BLaER1 treated with 17β-estradiol and CSF1 and Interleukin-3, amounts not matched to agents 10 nM and 100 nM (cell line): ENCODE measurements at regions not wholly inside any gene's neighbourhood (a gene's known extent, or its start where the extent isn't known, plus 50 kb on each side); places are given as distances from the start of the nearest gene placed in this dataset.

ENCODE experiments used
- H3K27ac ChIP-seq, 11 experiments: shearing (Covaris generic); formaldehyde crosslinking; 2 replicates each; pipeline ENCODE4 v1.8.1; 2022
- H3K27me3 ChIP-seq, 11 experiments: shearing (Covaris generic); formaldehyde crosslinking; 2 replicates each; pipeline ENCODE4 v1.8.1; 2022
- H3K36me3 ChIP-seq, 11 experiments: shearing (Covaris generic); formaldehyde crosslinking; 2 replicates each; pipeline ENCODE4 v1.8.1; 2022
- H3K4me1 ChIP-seq, 10 experiments: shearing (Covaris generic); formaldehyde crosslinking; 2 replicates each; pipeline ENCODE4 v1.8.1; 2022
- H3K4me2 ChIP-seq, 11 experiments: shearing (Covaris generic); formaldehyde crosslinking; 2 replicates each; pipeline ENCODE4 v1.8.1; 2022
- H3K4me3 ChIP-seq, 10 experiments: shearing (Covaris generic); formaldehyde crosslinking; 2 replicates each; pipeline ENCODE4 v1.8.1; 2022
- H3K9ac ChIP-seq, 11 experiments: shearing (Covaris generic); formaldehyde crosslinking; 2 replicates each; pipeline ENCODE4 v1.8.1; 2022
- H3K9me3 ChIP-seq, 11 experiments: shearing (Covaris generic); formaldehyde crosslinking; replicated peaks in 1 of 11; 2 replicates each; pipeline ENCODE4 v1.8.1; 2022
- H4K20me1 ChIP-seq, 11 experiments: shearing (Covaris generic); formaldehyde crosslinking; 2 replicates each; pipeline ENCODE4 v1.8.1; 2022
- Cebpa-rat ChIP-seq, 11 experiments: shearing (Covaris generic); IDR thresholded peaks; 2 replicates each; pipeline ENCODE4 v1.8.1; 2022

- H3K9ac ChIP-seq, result no peak overlapping the region
- H3K27ac ChIP-seq, result no peak overlapping the region
- peaks cover 0 to 13% (median 4%) of the 10 kb centered on the region in 10 experiments; a peak in 9 of 20 replicates for H3K4me1 ChIP-seq
- TF ChIP-seq Cebpa-rat (IDR thresholded peaks at IDR 0.05), result no peak
- H3K9me3 ChIP-seq, result peaks cover 0 to 4% (median 0%) of the 10 kb centered on the region in 11 experiments; a peak in 2 of 22 replicates
- no peak overlapping the region for H3K4me2 ChIP-seq
- no peaks in the 10 kb centered on the region for H3K36me3 ChIP-seq
- no peaks in the 10 kb centered on the region for H3K27me3 ChIP-seq
- H4K20me1 ChIP-seq, result no peaks in the 10 kb centered on the region
- H3K4me3 ChIP-seq, result no peak overlapping the region
Observed at GRCh38 chr6:156507106-156507505, 270.1 kb upstream of the ARID1B start.

- TF ChIP-seq Cebpa-rat (IDR thresholded peaks at IDR 0.05), result no peak
- Histone ChIP-seq H3K4me2 (no peak overlapping the region), H3K27ac (no peak overlapping the region), H3K9ac (no peak overlapping the region), H3K9me3 (peaks cover 0 to 17% (median 0%) of the 10 kb centered on the region in 11 experiments; a peak in 5 of 22 replicates), H3K4me1 (no peaks in the 10 kb centered on the region), H3K27me3 (no peaks in the 10 kb centered on the region), H3K4me3 (no peak overlapping the region), H4K20me1 (no peaks in the 10 kb centered on the region), H3K36me3 (no peaks in the 10 kb centered on the region)
Observed at GRCh38 chr6:156502969-156503504, 274.1 kb upstream of the ARID1B start.

- H3K27ac ChIP-seq, result no peak overlapping the region
- no peaks in the 10 kb centered on the region for H3K27me3 ChIP-seq
- H3K4me3 ChIP-seq, result no peak overlapping the region
- no peaks in the 10 kb centered on the region for H4K20me1 ChIP-seq
- H3K4me1 ChIP-seq, result no peaks in the 10 kb centered on the region
- no peak overlapping the region for H3K4me2 ChIP-seq
- H3K36me3 ChIP-seq, result no peaks in the 10 kb centered on the region
- no peak overlapping the region for H3K9ac ChIP-seq
- no peak for TF ChIP-seq Cebpa-rat (IDR thresholded peaks at IDR 0.05)
- peaks cover 0 to 21% (median 0%) of the 10 kb centered on the region in 11 experiments; a peak in 4 of 22 replicates for H3K9me3 ChIP-seq
Observed at GRCh38 chr6:156497618-156498017, 279.6 kb upstream of the ARID1B start.

GRCh38 chr6:156487877-156488276 is 289.3 kb upstream of the ARID1B start:
- Histone ChIP-seq H3K4me3 (no peak overlapping the region), H3K27ac (no peak overlapping the region), H3K9me3 (peaks cover 37 to 61% (median 49%) of the 10 kb centered on the region in 11 experiments), H3K27me3 (no peaks in the 10 kb centered on the region), H4K20me1 (no peaks in the 10 kb centered on the region), H3K36me3 (0 out of 22 replicates have a peak, but pooled peaks cover 0 to 3% (median 0%) of the 10 kb centered on the region in 11 experiments), H3K9ac (no peak overlapping the region), H3K4me1 (no peaks in the 10 kb centered on the region), H3K4me2 (no peak overlapping the region)
- TF ChIP-seq Cebpa-rat (IDR thresholded peaks at IDR 0.05), result no peak

GRCh38 chr6:156485150-156485549 is 292.0 kb upstream of the ARID1B start:
- no peak overlapping the region for H3K4me3 ChIP-seq
- H3K36me3 ChIP-seq, result 0 out of 22 replicates have a peak, but pooled peaks cover 0 to 3% (median 0%) of the 10 kb centered on the region in 11 experiments
- H3K27me3 ChIP-seq, result no peaks in the 10 kb centered on the region
- H3K9me3 ChIP-seq, result peaks cover 24 to 45% (median 35%) of the 10 kb centered on the region in 11 experiments
- H3K9ac ChIP-seq, result no peak overlapping the region
- no peaks in the 10 kb centered on the region for H4K20me1 ChIP-seq
- H3K4me2 ChIP-seq, result no peak overlapping the region
- no peak for TF ChIP-seq Cebpa-rat (IDR thresholded peaks at IDR 0.05)
- H3K4me1 ChIP-seq, result no peaks in the 10 kb centered on the region
- no peak overlapping the region for H3K27ac ChIP-seq

GRCh38 chr6:156474507-156475120 is 302.6 kb upstream of the ARID1B start:
- no peaks in the 10 kb centered on the region for H3K27me3 ChIP-seq
- H3K9me3 ChIP-seq, result peaks cover 0 to 8% (median 0%) of the 10 kb centered on the region in 11 experiments; a peak in 3 of 22 replicates
- no peaks in the 10 kb centered on the region for H3K36me3 ChIP-seq
- TF ChIP-seq Cebpa-rat (IDR thresholded peaks at IDR 0.05), result no peak
- H4K20me1 ChIP-seq, result no peaks in the 10 kb centered on the region
- H3K4me3 ChIP-seq, result no peak overlapping the region
- H3K4me2 ChIP-seq, result peak overlapping the region in 1 of 11 experiments; percentile 1; a peak in 1 of 22 replicates
- no peak overlapping the region for H3K9ac ChIP-seq
- H3K4me1 ChIP-seq, result peaks cover 0 to 6% (median 0%) of the 10 kb centered on the region in 10 experiments; a peak in 1 of 20 replicates
- no peak overlapping the region for H3K27ac ChIP-seq

GRCh38 chr6:156471000-156471399 is 306.2 kb upstream of the ARID1B start:
- H3K36me3 ChIP-seq, result no peaks in the 10 kb centered on the region
- H3K4me3 ChIP-seq, result no peak overlapping the region
- no peak overlapping the region for H3K4me2 ChIP-seq
- H3K27me3 ChIP-seq, result no peaks in the 10 kb centered on the region
- H3K9ac ChIP-seq, result no peak overlapping the region
- peaks cover 0 to 6% (median 0%) of the 10 kb centered on the region in 10 experiments; a peak in 1 of 20 replicates for H3K4me1 ChIP-seq
- no peaks in the 10 kb centered on the region for H4K20me1 ChIP-seq
- peaks cover 0 to 12% (median under 1%) of the 10 kb centered on the region in 11 experiments; a peak in 6 of 22 replicates for H3K9me3 ChIP-seq
- no peak overlapping the region for H3K27ac ChIP-seq
- TF ChIP-seq Cebpa-rat (IDR thresholded peaks at IDR 0.05), result no peak

- Histone ChIP-seq H3K36me3 (no peaks in the 10 kb centered on the region), H3K9me3 (peaks cover 0 to 17% (median 13%) of the 10 kb centered on the region in 11 experiments; a peak in 12 of 22 replicates), H3K4me2 (no peak overlapping the region), H3K4me1 (peaks cover 0 to 12% (median 7%) of the 10 kb centered on the region in 10 experiments; a peak in 12 of 20 replicates), H3K4me3 (no peak overlapping the region), H3K27ac (no peak overlapping the region), H3K27me3 (no peaks in the 10 kb centered on the region), H4K20me1 (no peaks in the 10 kb centered on the region), H3K9ac (no peak overlapping the region)
- no peak for TF ChIP-seq Cebpa-rat (IDR thresholded peaks at IDR 0.05)
Observed at GRCh38 chr6:156464100-156464878, 312.9 kb upstream of the ARID1B start.

- no peak overlapping the region for H3K9ac ChIP-seq
- no peak overlapping the region for H3K27ac ChIP-seq
- peaks cover 0 to 17% (median 13%) of the 10 kb centered on the region in 11 experiments; a peak in 12 of 22 replicates for H3K9me3 ChIP-seq
- no peak overlapping the region for H3K4me2 ChIP-seq
- H4K20me1 ChIP-seq, result no peaks in the 10 kb centered on the region
- peaks cover 0 to 13% (median 7%) of the 10 kb centered on the region in 10 experiments; a peak in 12 of 20 replicates for H3K4me1 ChIP-seq
- H3K36me3 ChIP-seq, result no peaks in the 10 kb centered on the region
- no peaks in the 10 kb centered on the region for H3K27me3 ChIP-seq
- TF ChIP-seq Cebpa-rat (IDR thresholded peaks at IDR 0.05), result no peak
- H3K4me3 ChIP-seq, result no peak overlapping the region
Observed at GRCh38 chr6:156461647-156462046, 315.5 kb upstream of the ARID1B start.
